IMR-90 (cell line): ENCODE measurements at regions not wholly inside any gene's neighbourhood (a gene's known extent, or its start where the extent isn't known, plus 50 kb on each side); places are given as distances from the start of the nearest gene placed in this dataset.

Experiments used
- ATAC-seq: fragments of 200-7000 bp; cut with Tn5 transposase; 2 replicates; pipeline ENCODE4 v1.9.1; 2020; ENCODE audit warnings: low read depth, mild to moderate bottlenecking, moderate library complexity
- BruUV-seq: library from RNA; stranded (reverse); fragments of 400-500 nt; replicated peaks from 2 replicates; lab custom pipeline; 2021; lab: Mats Ljungman, UMichigan
- CTCF ChIA-PET: fragments of 300-600 bp; formaldehyde crosslinking; extraction: SDS; loops from one replicate; lab custom pipeline; 2021; ENCODE audit warnings: antibody characterized with exemption; lab: Yijun Ruan, JAX
- POLR2A ChIA-PET: fragments of 300-600 bp; sonication (Branson Sonifier 250); formaldehyde crosslinking; loops from one replicate; lab custom pipeline; 2022; ENCODE audit warnings: antibody characterized with exemption; ENCODE audit not compliant: unreplicated experiment; lab: Charles Lee
- DNase-seq: peaks from one replicate; pipeline ENCODE4 v3.0.0; 2013
- H2AFZ ChIP-seq: replicated peaks from 2 replicates; pipeline ENCODE3; 2013; ENCODE audit warnings: low read length, mild to moderate bottlenecking; ENCODE audit not compliant: poor library complexity
- H2AK5ac ChIP-seq: 2 replicates; pipeline ENCODE4 v1.6.1; 2013; ENCODE audit warnings: low read depth, low read length, inconsistent platforms
- H2AK9ac ChIP-seq: replicated peaks from 2 replicates; pipeline ENCODE3; 2013; ENCODE audit warnings: mild to moderate bottlenecking, low read depth, low read length, moderate library complexity; ENCODE audit not compliant: poor library complexity
- H2BK120ac ChIP-seq: 2 replicates; pipeline ENCODE4 v1.6.1; 2013; ENCODE audit warnings: low read depth, low read length, inconsistent platforms
- H2BK15ac ChIP-seq: 3 replicates; pipeline ENCODE4 v1.6.1; 2013; ENCODE audit warnings: low read depth, low read length, inconsistent platforms
- H2BK20ac ChIP-seq: 2 replicates; pipeline ENCODE4 v1.6.1; 2013; ENCODE audit warnings: low read depth, mild to moderate bottlenecking, inconsistent platforms, low read length, moderate library complexity
- H2BK5ac ChIP-seq: 2 replicates; pipeline ENCODE4 v1.6.1; 2013; ENCODE audit warnings: mild to moderate bottlenecking, low read depth, low read length, inconsistent platforms; ENCODE audit not compliant: poor library complexity, severe bottlenecking
- H3K14ac ChIP-seq: replicated peaks from 2 replicates; pipeline ENCODE4 v1.6.1; 2013; ENCODE audit warnings: low read depth, low read length, inconsistent platforms
- H3K18ac ChIP-seq: 2 replicates; pipeline ENCODE4 v1.6.1; 2013; ENCODE audit warnings: low read depth, low read length, control low read depth
- H3K23ac ChIP-seq: 2 replicates; pipeline ENCODE4 v1.6.1; 2013; ENCODE audit warnings: low read depth, low read length, inconsistent platforms
- H3K27ac ChIP-seq: 2 replicates; pipeline ENCODE4 v1.5.1; 2013; ENCODE audit warnings: mild to moderate bottlenecking, control low read depth, low read length; ENCODE audit not compliant: insufficient read depth
- H3K27me3 ChIP-seq: 2 replicates; pipeline ENCODE4 v1.6.1; 2013; ENCODE audit warnings: low read length; ENCODE audit not compliant: control insufficient read depth, insufficient read depth
- H3K36me3 ChIP-seq: 2 replicates; pipeline ENCODE4 v1.6.1; 2013; ENCODE audit warnings: low read length, mixed read lengths; ENCODE audit not compliant: control insufficient read depth, insufficient read depth
- H3K4ac ChIP-seq: 2 replicates; pipeline ENCODE4 v1.6.1; 2013; ENCODE audit warnings: low read depth, low read length, inconsistent platforms
- H3K4me1 ChIP-seq: 2 replicates; pipeline ENCODE4 v1.6.1; 2013; ENCODE audit warnings: low read length, mixed read lengths; ENCODE audit not compliant: control insufficient read depth, insufficient read depth
- H3K4me2 ChIP-seq: 2 replicates; pipeline ENCODE4 v1.6.1; 2013; ENCODE audit warnings: low read depth, mild to moderate bottlenecking, control low read depth, low read length, moderate library complexity
- H3K4me3 ChIP-seq: 2 replicates; pipeline ENCODE4 v1.5.1; 2013; ENCODE audit warnings: low read depth, mild to moderate bottlenecking, control low read depth, low read length, moderate library complexity; ENCODE audit not compliant: insufficient read depth
- H3K56ac ChIP-seq: 2 replicates; pipeline ENCODE4 v1.6.1; 2013; ENCODE audit warnings: low read length, inconsistent platforms; ENCODE audit not compliant: insufficient read depth; ENCODE audit errors: extremely low read depth
- H3K79me1 ChIP-seq, 2 experiments: 2 replicates each; pipeline ENCODE4 v1.6.1; 2013; ENCODE audit warnings: low read length in 2 of 2, inconsistent platforms in 1 of 2, low read depth in 1 of 2
- H3K9ac ChIP-seq: 2 replicates; pipeline ENCODE4 v1.6.1; 2013; ENCODE audit warnings: low read depth, low read length, control low read depth
- H3K9me1 ChIP-seq: 2 replicates; pipeline ENCODE4 v1.6.1; 2013; ENCODE audit warnings: low read length, inconsistent platforms; ENCODE audit not compliant: insufficient read depth
- H3K9me3 ChIP-seq: 2 replicates; pipeline ENCODE4 v1.6.1; 2013; ENCODE audit warnings: low read length; ENCODE audit not compliant: control insufficient read depth, insufficient read depth
- H4K20me1 ChIP-seq: 2 replicates; pipeline ENCODE4 v1.6.1; 2013; ENCODE audit warnings: low read length, inconsistent platforms; ENCODE audit not compliant: insufficient read depth
- H4K5ac ChIP-seq: 2 replicates; pipeline ENCODE4 v1.6.1; 2013; ENCODE audit warnings: mild to moderate bottlenecking, low read depth, low read length, control low read depth
- H4K8ac ChIP-seq, 2 experiments: 2 replicates each; pipeline ENCODE4 v1.6.1; 2013; ENCODE audit warnings: low read depth in 2 of 2, low read length in 2 of 2, control low read depth in 1 of 2, inconsistent platforms in 1 of 2
- H4K91ac ChIP-seq: 2 replicates; pipeline ENCODE4 v1.6.1; 2013; ENCODE audit warnings: low read depth, low read length, inconsistent platforms; ENCODE audit not compliant: insufficient read depth
- CEBPB ChIP-seq: IDR thresholded peaks from 2 replicates; pipeline ENCODE4 v1.6.1; 2012; ENCODE audit warnings: low read depth, low read length, improper control_type of control experiment
- FOS ChIP-seq: fragments of 150-350 bp; IDR thresholded peaks from 2 replicates; pipeline ENCODE4 v1.6.1; 2016; ENCODE audit warnings: low read depth, low read length
- NFE2L2 ChIP-seq: fragments of 150-350 bp; IDR thresholded peaks from 2 replicates; pipeline ENCODE4 v1.6.1; 2016; ENCODE audit warnings: low read depth, mild to moderate bottlenecking, low read length
- USF2 ChIP-seq: fragments of 150-350 bp; IDR thresholded peaks from 2 replicates; pipeline ENCODE4 v1.6.1; 2017; ENCODE audit warnings: mild to moderate bottlenecking, antibody characterized with exemption, low read length, low read depth
- WGBS, 2 experiments: methylation state at CpG; one replicate each; pipeline versions ENCODE4 v1.1.5 to v1.1.7; 2013; ENCODE audit warnings: missing lambda C conversion rate in 2 of 2; ENCODE audit not compliant: insufficient read length in 1 of 2; ENCODE audit errors: extremely low coverage in 2 of 2; 5-methylcytosine and 5-hydroxymethylcytosine counted together
- dilution Hi-C: fragments of 300-500 bp; cut with HindIII; formaldehyde crosslinking; loops from one replicate; pipeline ENCODE4 v1.14.3; 2018; ENCODE audit warnings: low sequenced_read_pairs; ENCODE audit not compliant: unreplicated experiment
- in situ Hi-C: fragments of 300-500 bp; cut with MboI; formaldehyde crosslinking; loops from 3 replicates; pipeline ENCODE4 v1.14.3; 2019; ENCODE audit warnings: low sequenced_read_pairs, inconsistent platforms, mixed read lengths
- intact Hi-C: fragments of 100-400 bp; cut with micrococcal nuclease; formaldehyde crosslinking; loops from 2 replicates; pipeline ENCODE4 v1.10.0; 2022

GRCh38 chr1:229880271-229881170 is 186.5 kb upstream of the GALNT2 start:
- Histone ChIP-seq H2BK5ac (no peak overlapping the region), H3K4me2 (no peak overlapping the region), H3K79me1 (no peaks in the 10 kb centered on the region), H3K27me3 (peaks cover 2% of the 10 kb centered on the region; the same call in 1 of the 2 replicates), H3K9me1 (no peaks in the 10 kb centered on the region), H3K9ac (no peak overlapping the region), H3K4me3 (no peak overlapping the region), H4K20me1 (no peaks in the 10 kb centered on the region), H3K36me3 (no peaks in the 10 kb centered on the region), H4K5ac (no peak overlapping the region), H2AFZ (no peak overlapping the region), H2BK15ac (no peak overlapping the region), H3K56ac (no peak overlapping the region), H3K4ac (no peak overlapping the region), H3K18ac (no peak overlapping the region), H3K9me3 (no peaks in the 10 kb centered on the region), H4K8ac (no peak overlapping the region), H2BK20ac (no peak overlapping the region), H3K14ac (no peak overlapping the region), H3K4me1 (no peaks in the 10 kb centered on the region), H2BK120ac (no peak overlapping the region), H3K27ac (no peak overlapping the region), H2AK5ac (no peak overlapping the region), H3K23ac (no peak overlapping the region), H4K91ac (no peak overlapping the region), H2AK9ac (peak overlapping the region; percentile 70)
- in situ Hi-C loops (no loop called here), dilution Hi-C loops (no loop called here), intact Hi-C loops (no loop called here)
- POLR2A ChIA-PET, result no interaction called here
- no peak for TF ChIP-seq FOS
- no peak for TF ChIP-seq NFE2L2
- no peak for TF ChIP-seq CEBPB
- no peak for TF ChIP-seq USF2
- BruUV-seq, result no TSS peak
- DNase-seq (no peak), ATAC-seq (no peak)
- CTCF ChIA-PET, result interaction anchor here (0.6 to 1.1 kb wide), 3 partner anchors 20 to 365 kb away, joined by 3 to 4 read pairs (median 3); no protein-coding TSS in a partner anchor
- WGBS, 2 experiments, result 80% methylated on average over 1 of the region's 15 CpGs; no CpG with 5 or more reads in 1 of the 2 experiments
